Fibroblast of the aortic adventitia (primary cell): ENCODE measurements at regions not wholly inside any gene's neighbourhood (a gene's known extent, or its start where the extent isn't known, plus 50 kb on each side); places are given as distances from the start of the nearest gene placed in this dataset.

Source experiments
- DNase-seq: peaks from one replicate; pipeline ENCODE4 v3.0.0-alpha.2; 2010; ENCODE audit warnings: low read depth
- H3K4me3 ChIP-seq: 2 replicates; pipeline ENCODE4 v1.5.1; 2011; ENCODE audit warnings: low read depth, mild to moderate bottlenecking, control low read depth, low read length, moderate library complexity
- TF ChIP-seq, protein P1 (sequence below): IDR thresholded peaks from 2 replicates; pipeline ENCODE4 v1.5.1; 2011; ENCODE audit warnings: mild to moderate bottlenecking, low read length, control low read depth, inconsistent platforms; ENCODE audit not compliant: insufficient read depth

DNA sequence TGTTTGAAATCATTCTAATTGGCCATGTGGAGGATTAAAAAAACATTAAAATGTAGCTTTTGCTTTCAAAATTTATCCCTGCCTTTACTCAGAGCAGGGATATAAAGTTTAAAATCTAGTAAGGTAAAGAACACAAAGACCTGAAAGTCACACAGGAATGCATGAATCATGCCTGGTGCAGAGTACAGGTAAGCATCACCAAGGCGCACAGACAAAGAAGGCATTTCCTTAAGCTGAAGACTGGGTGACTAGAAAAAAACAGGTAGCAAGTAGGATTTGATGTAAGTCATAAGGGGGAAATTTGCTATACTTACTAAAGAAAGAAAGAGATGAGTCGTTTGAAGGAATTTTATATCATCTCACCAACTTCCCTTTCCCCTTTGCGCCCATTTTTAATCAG, 405.6 kb downstream of the GXYLT1 start:
- TF ChIP-seq, protein P1, sequence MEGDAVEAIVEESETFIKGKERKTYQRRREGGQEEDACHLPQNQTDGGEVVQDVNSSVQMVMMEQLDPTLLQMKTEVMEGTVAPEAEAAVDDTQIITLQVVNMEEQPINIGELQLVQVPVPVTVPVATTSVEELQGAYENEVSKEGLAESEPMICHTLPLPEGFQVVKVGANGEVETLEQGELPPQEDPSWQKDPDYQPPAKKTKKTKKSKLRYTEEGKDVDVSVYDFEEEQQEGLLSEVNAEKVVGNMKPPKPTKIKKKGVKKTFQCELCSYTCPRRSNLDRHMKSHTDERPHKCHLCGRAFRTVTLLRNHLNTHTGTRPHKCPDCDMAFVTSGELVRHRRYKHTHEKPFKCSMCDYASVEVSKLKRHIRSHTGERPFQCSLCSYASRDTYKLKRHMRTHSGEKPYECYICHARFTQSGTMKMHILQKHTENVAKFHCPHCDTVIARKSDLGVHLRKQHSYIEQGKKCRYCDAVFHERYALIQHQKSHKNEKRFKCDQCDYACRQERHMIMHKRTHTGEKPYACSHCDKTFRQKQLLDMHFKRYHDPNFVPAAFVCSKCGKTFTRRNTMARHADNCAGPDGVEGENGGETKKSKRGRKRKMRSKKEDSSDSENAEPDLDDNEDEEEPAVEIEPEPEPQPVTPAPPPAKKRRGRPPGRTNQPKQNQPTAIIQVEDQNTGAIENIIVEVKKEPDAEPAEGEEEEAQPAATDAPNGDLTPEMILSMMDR = no peak
- no peak for DNase-seq
- no peak overlapping the region for H3K4me3 ChIP-seq

DNA sequence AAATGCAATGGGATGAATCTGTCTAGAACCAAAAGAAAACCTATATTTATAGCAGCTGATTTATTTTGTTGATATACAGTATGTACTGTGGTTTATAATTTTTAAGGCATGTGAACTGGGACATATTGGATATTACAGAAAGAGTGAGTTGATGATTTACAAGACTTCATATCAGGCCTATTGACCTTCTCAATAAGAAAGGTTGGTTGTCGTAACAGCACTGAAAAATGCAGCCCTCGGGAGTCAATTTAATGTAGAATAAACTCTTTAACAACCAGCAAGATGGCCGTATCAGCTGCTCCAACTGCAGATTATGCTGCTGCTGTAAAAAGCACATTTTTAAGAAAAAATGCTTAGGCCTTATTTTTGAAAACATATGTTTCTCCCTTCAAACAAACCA, 407.3 kb downstream of the GXYLT1 start:
- TF ChIP-seq, protein P1 = no peak
- H3K4me3 ChIP-seq = no peak overlapping the region
- DNase-seq = no peak

DNA sequence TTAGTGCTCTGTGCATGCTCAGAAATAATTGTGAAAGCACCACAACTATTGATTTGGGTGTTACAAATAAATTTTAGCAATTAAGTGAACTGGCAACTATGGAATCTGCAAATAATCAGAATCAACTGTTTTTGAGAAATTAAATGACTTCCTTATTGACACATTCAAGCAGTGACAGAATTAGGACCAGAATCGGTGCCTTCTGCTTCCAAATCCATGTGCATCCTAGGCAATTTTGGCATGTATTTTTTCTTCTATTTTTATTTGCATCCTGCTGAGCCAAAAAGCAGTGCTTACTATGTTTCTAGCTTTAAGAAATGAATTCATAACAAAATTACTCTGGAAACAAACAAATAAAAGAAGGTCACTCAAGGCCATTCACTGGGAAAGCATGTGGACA, 408.2 kb downstream of the GXYLT1 start:
- no peak overlapping the region for H3K4me3 ChIP-seq
- TF ChIP-seq, protein P1 = no peak
- DNase-seq = no peak

DNA sequence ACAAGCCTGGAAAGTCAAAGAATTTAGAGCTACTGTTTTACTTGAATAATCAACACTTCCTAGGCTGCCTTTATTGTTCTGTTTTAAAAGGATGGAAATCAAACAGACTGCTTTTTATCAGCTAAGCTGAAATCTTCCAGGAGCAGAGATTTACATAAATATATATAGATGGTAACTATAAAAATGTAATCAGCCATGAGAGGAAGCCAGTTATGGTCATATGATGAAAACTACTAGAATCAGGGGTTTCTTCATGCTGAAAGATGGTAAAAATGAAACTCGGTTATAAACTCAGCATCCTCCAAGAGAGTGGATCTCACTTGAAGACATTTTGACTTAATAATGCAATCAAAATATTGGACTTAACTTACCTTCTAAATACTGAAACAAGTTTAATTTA, 413.0 kb downstream of the GXYLT1 start:
- TF ChIP-seq, protein P1 = no peak
- DNase-seq = no peak
- H3K4me3 ChIP-seq = no peak overlapping the region

DNA sequence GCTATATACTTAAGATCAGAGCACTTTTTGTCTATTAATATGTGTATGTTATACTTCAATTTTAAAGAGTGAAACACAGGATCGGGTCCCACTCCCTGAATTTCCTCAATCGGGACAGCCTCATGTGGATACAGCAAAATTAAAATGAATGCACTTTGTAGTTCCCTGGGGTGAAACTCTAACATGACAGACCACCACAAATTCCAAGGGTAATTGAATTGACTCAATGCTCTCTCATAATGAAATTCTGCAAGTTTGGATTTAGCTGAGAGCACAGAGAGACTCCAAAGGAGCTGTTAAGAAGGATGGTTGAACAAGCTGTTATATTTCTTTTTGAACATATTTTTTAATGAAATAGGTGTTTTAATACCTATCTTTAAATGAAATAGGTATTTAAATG, 413.6 kb downstream of the GXYLT1 start:
- no peak for DNase-seq
- H3K4me3 ChIP-seq = no peak overlapping the region
- TF ChIP-seq, protein P1 = no peak

DNA sequence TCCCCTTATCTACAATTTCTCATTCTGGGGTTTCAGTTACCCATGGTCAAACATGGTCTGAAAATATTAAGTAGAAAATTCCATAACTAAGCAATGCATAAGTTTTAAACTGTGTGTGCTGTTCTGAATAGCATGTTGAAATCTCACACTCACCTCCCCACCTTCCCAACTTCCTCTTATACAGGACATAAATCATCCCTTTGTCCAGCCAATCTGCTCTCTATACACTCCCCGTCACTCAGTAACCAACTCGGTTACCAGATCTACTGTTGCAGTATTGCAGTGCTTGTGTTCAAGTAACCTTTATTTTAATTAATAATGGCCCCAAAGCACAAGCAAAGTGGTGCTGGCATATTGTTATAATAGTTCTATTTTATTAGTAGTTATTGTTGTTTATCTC, 420.5 kb downstream of the GXYLT1 start:
- TF ChIP-seq, protein P1 = no peak
- no peak for DNase-seq
- H3K4me3 ChIP-seq = no peak overlapping the region

DNA sequence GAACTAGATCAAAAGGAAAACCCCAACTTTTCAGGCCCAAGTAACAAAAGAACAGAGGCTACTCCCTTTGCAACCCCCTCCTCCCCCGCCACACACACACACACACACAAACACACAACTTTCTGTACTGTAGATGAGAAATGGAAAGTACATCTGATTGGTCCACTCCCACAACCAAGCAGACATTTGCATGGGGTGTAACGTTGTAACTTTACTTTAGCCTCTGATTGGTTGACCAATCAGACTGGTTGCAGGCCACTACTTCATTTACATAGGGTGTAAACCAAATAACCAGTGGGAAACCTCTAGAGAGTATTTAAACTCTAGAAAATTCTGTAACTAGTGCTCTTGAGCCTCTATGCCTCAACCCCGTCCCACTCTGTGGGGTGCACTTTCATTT, 425.5 kb downstream of the GXYLT1 start:
- no peak for DNase-seq
- TF ChIP-seq, protein P1 = no peak
- no peak overlapping the region for H3K4me3 ChIP-seq
